Thyroid gland (tissue), 4 donors: ENCODE measurements at regions not wholly inside any gene's neighbourhood (a gene's known extent, or its start where the extent isn't known, plus 50 kb on each side); places are given as distances from the start of the nearest gene placed in this dataset.

ENCODE experiments used
- DNase-seq, 2 donors: peaks; one replicate each; pipeline ENCODE4 v3.0.0-alpha.2; 2019
- H3K27ac ChIP-seq, 3 donors: fragments of 200-600 bp; sonication (generic); 1 replicate in 2 of 3; 2 replicates in 1 of 3; pipeline ENCODE4 v1.5.1; 2016 to 2019; ENCODE audit warnings: mild to moderate bottlenecking in 1 of 3, moderate library complexity in 1 of 3
- H3K27me3 ChIP-seq: fragments of 200-600 bp; sonication (generic); one replicate; pipeline ENCODE4 v1.5.1; 2019
- H3K36me3 ChIP-seq, 2 donors: fragments of 200-600 bp; sonication (generic); one replicate each; pipeline ENCODE4 v1.5.1; 2016 to 2019
- H3K4me1 ChIP-seq, 2 donors: fragments of 200-600 bp; sonication (generic); one replicate each; pipeline ENCODE4 v1.5.1; 2017 to 2019
- H3K4me3 ChIP-seq, 3 donors: fragments of 200-600 bp; sonication (generic); replicated peaks in 1 of 3; 1 replicate in 2 of 3; 2 replicates in 1 of 3; pipeline ENCODE4 v1.5.1; 2016; ENCODE audit warnings: mild to moderate bottlenecking in 1 of 3
- H3K9me3 ChIP-seq: fragments of 200-600 bp; sonication (generic); one replicate; pipeline ENCODE4 v1.5.1; 2017
- CTCF ChIP-seq, 6 experiments: fragments of 200-600 bp in 3 of 6; fragments of 450-650 bp in 3 of 6; sonication (generic) in 3 of 6; IDR thresholded peaks; one replicate each; pipeline ENCODE4 v1.5.1; 2016 to 2019; ENCODE audit warnings: antibody characterized with exemption in 6 of 6, mild to moderate bottlenecking in 2 of 6, inconsistent platforms in 1 of 6, moderate library complexity in 1 of 6
- POLR2A ChIP-seq, 2 donors: fragments of 450-650 bp; IDR thresholded peaks; one replicate each; pipeline ENCODE4 v1.6.1; 2017; ENCODE audit warnings: antibody characterized with exemption in 2 of 2, mild to moderate bottlenecking in 2 of 2, moderate library complexity in 1 of 2
- WGBS, 2 donors: methylation state at CpG; one replicate each; pipeline ENCODE4 v1.1.5; 2017; 5-methylcytosine and 5-hydroxymethylcytosine counted together
- intact Hi-C: fragments of 100-400 bp; cut with DNase I; formaldehyde crosslinking; loops from one replicate; pipeline ENCODE4 v1.15.1; 2023

GRCh38 chr2:153055182-153055581, 336.8 kb downstream of the ARL6IP6 start:
- no peaks in the 10 kb centered on the region for H3K36me3 ChIP-seq
- H3K27ac ChIP-seq = no peak overlapping the region
- H3K4me1 ChIP-seq = peaks cover 0 to 2% of the 10 kb centered on the region in 2 donors
- intact Hi-C loops = no loop called here
- DNase-seq = no peak
- no peak for TF ChIP-seq POLR2A (IDR thresholded peaks at IDR 0.05)
- no peak for TF ChIP-seq CTCF (IDR thresholded peaks at IDR 0.05)
- no peaks in the 10 kb centered on the region for H3K27me3 ChIP-seq
- 23 to 43% methylated on average over 1 of the region's 1 CpG for WGBS, 2 donors
- no peak overlapping the region for H3K4me3 ChIP-seq
- H3K9me3 ChIP-seq = no peaks in the 10 kb centered on the region

GRCh38 chr2:153052807-153053559, 334.6 kb downstream of the ARL6IP6 start:
- TF ChIP-seq POLR2A (IDR thresholded peaks at IDR 0.05) = no peak
- no peak for TF ChIP-seq CTCF (IDR thresholded peaks at IDR 0.05)
- H3K27ac ChIP-seq = no peak overlapping the region
- no peak for DNase-seq
- intact Hi-C loops = no loop called here
- H3K4me3 ChIP-seq = no peak overlapping the region
- H3K36me3 ChIP-seq = no peaks in the 10 kb centered on the region
- WGBS, 2 donors = 90 to 92% methylated on average over 6 of the region's 6 CpGs
- no peaks in the 10 kb centered on the region for H3K4me1 ChIP-seq
- no peaks in the 10 kb centered on the region for H3K9me3 ChIP-seq
- H3K27me3 ChIP-seq = no peaks in the 10 kb centered on the region

- Histone ChIP-seq H3K4me3 (no peak overlapping the region), H3K4me1 (no peaks in the 10 kb centered on the region), H3K9me3 (no peaks in the 10 kb centered on the region), H3K36me3 (no peaks in the 10 kb centered on the region), H3K27me3 (no peaks in the 10 kb centered on the region), H3K27ac (no peak overlapping the region)
- TF ChIP-seq CTCF (IDR thresholded peaks at IDR 0.05) (no peak), POLR2A (IDR thresholded peaks at IDR 0.05) (no peak)
- intact Hi-C loops = no loop called here
- 21 to 27% methylated on average over 1 of the region's 1 CpG for WGBS, 2 donors
- no peak for DNase-seq
Measured at GRCh38 chr2:153047220-153047619, 328.8 kb downstream of the ARL6IP6 start.

GRCh38 chr2:153043385-153043784, 325.0 kb downstream of the ARL6IP6 start:
- H3K36me3 ChIP-seq = no peaks in the 10 kb centered on the region
- intact Hi-C loops = no loop called here

More at GRCh38 chr2:153043385-153043784, 325.0 kb downstream of the ARL6IP6 start:
- Histone ChIP-seq H3K4me3 (no peak overlapping the region), H3K4me1 (no peaks in the 10 kb centered on the region), H3K9me3 (no peaks in the 10 kb centered on the region), H3K27ac (no peak overlapping the region), H3K27me3 (no peaks in the 10 kb centered on the region)
- 83 to 90% methylated on average over 1 of the region's 1 CpG for WGBS, 2 donors
- TF ChIP-seq CTCF (IDR thresholded peaks at IDR 0.05) = no peak
- no peak for TF ChIP-seq POLR2A (IDR thresholded peaks at IDR 0.05)
- no peak for DNase-seq
